ENCODE measurements at regions not wholly inside any gene's neighbourhood (a gene's known extent, or its start where the extent isn't known, plus 50 kb on each side); places are given as distances from the start of the nearest gene placed in this dataset.

DNA sequence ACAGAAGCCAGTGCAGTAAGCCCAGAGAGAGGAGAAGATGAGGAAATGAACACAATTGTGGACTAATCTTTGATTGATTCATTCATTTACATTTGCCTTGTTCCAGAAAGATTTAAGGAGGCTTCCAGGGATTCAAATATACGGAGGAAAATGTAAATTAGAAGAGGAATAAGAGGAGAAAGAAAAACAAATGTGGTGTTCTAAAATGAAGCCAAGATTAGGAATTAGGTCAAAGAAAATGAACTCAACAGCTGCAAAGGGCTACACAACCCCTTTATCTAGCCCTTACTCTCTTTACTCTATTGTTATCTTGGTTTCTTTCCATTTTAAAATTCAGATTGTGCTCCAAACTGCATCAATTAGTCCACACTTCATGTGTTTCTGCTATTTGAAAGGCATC, 196.8 kb downstream of the SPATA18 start:
- Mint-ChIP-seq H3K4me1 (no peaks in the 10 kb centered on the region), H3K27me3 (peaks cover 4% of the 10 kb centered on the region), H3K27ac (no peak overlapping the region), H3K4me3 (no peak overlapping the region), H3K9me3 (peaks cover 7% of the 10 kb centered on the region), H3K36me3 (ENCODE audit: low read depth) (no peaks in the 10 kb centered on the region)
- no peak for ATAC-seq
- DNase-seq = no peak

DNA sequence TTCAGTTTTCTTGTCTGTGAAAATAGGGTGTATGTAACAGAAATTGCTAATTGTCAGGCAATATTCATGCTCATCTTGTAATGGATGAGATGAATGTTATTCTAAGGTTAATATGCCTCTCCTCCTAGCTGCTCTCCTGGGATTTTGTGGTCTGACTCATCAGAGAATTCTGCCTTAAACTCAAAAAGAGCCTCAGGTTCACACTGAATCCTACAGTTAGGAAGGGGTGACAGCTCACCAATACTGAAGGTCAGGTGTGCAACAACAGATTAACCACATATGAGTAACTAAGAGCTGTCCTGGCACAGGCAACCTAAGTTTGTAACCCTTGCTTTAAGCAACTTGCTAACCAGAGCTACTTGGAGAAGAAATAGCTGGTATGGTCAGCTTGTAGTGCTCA, 197.7 kb downstream of the SPATA18 start:
- H3K9me3 Mint-ChIP-seq = peaks cover 7% of the 10 kb centered on the region
- ATAC-seq = no peak
- H3K27me3 Mint-ChIP-seq = peaks cover 4% of the 10 kb centered on the region
- no peak overlapping the region for H3K27ac Mint-ChIP-seq
- no peaks in the 10 kb centered on the region for H3K36me3 Mint-ChIP-seq (ENCODE audit: low read depth)
- DNase-seq = no peak
- H3K4me1 Mint-ChIP-seq = no peaks in the 10 kb centered on the region
- H3K4me3 Mint-ChIP-seq = no peak overlapping the region

DNA sequence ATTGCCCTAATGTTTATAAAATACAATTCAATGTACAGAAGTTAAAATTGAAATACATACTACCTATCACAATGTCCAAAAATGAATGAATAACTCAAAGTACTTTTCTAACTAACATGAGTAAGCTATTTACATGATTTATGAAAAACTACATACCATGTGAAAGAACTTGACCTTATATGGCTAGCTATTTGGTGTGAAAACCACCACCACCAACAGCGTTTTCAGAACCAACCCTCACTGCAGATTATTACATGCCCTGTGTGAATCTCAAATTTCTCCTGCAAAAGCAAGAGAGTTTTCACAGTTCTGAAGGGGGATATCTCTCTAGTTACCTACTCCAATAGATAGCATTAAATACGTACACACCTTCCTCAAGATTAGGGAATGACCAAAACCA, 198.5 kb downstream of the SPATA18 start:
- Mint-ChIP-seq H3K36me3 (ENCODE audit: low read depth) (no peaks in the 10 kb centered on the region), H3K27ac (no peak overlapping the region), H3K4me3 (no peak overlapping the region), H3K4me1 (no peaks in the 10 kb centered on the region), H3K27me3 (peaks cover 4% of the 10 kb centered on the region), H3K9me3 (peaks cover 7% of the 10 kb centered on the region)
- ATAC-seq = no peak
- no peak for DNase-seq

DNA sequence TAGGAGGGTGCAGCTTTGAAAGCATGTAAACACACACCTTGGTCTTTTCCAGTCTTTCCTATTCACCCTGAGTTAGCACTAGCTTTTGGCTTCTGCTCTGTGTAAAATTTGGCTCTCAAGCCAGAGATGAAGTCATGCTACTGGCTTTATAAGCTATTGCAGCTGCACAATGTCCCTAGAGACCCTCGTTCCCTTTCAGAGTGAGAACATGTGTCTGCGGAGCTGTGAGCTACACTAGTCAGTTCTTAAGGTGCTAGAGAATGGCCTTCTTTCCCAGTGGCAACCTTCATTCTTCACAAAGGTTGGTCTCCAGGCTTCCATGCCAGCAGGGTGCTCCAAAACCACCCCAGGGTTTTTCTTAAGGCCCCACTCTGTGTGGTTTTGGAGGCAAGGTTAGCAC, 199.1 kb downstream of the SPATA18 start:
- H3K36me3 Mint-ChIP-seq (ENCODE audit: low read depth) = no peaks in the 10 kb centered on the region
- H3K27ac Mint-ChIP-seq = no peak overlapping the region
- DNase-seq (no peak), ATAC-seq (no peak)
- no peak overlapping the region for H3K4me3 Mint-ChIP-seq
- H3K4me1 Mint-ChIP-seq = no peaks in the 10 kb centered on the region
- H3K27me3 Mint-ChIP-seq = peaks cover 4% of the 10 kb centered on the region
- H3K9me3 Mint-ChIP-seq = peaks cover 7% of the 10 kb centered on the region

DNA sequence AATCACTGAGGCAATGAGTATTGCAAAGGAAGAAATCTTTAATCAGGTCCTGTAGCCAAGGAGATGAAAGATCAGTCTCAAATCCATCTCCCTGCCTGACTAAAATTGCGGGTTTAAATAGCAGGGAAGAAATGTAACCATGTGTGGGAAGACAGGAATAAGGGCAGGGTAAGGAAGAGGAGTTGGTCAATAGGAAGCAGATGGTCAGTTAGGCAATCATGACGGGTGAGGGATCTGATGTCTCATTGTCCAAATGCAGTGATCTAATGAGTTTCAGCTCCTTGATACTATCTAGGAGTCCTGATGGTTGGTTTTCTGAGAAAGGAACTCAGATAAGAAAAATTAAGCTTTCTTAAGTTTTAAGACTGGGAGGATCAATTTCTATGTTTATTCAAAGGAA, 200.8 kb downstream of the SPATA18 start:
- DNase-seq = no peak
- Mint-ChIP-seq H3K9me3 (peaks cover 7% of the 10 kb centered on the region), H3K27ac (no peak overlapping the region), H3K4me3 (no peak overlapping the region), H3K36me3 (ENCODE audit: low read depth) (no peaks in the 10 kb centered on the region), H3K27me3 (peaks cover 4% of the 10 kb centered on the region), H3K4me1 (no peaks in the 10 kb centered on the region)
- no peak for ATAC-seq

DNA sequence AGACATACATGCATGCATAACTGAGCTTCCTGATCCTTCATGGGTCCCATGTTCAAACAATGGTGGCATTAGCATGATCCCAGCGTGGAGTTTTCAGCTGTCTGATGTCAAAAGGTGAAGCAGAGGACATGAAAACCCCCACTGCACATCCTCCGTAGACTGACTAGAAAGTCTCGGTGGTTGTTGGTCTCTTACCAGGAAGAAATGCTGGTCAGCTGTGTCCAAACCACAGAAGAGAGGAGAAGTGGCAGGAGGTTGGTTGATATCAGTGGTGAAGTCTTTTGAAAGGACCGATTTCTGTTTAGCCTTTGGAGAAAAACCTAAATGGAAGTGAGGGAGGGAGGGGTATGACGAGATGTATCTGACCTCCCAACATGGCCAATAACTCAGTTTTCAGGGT, 201.9 kb downstream of the SPATA18 start:
- H3K36me3 Mint-ChIP-seq (ENCODE audit: low read depth) = no peaks in the 10 kb centered on the region
- no peaks in the 10 kb centered on the region for H3K4me1 Mint-ChIP-seq
- DNase-seq = no peak
- H3K9me3 Mint-ChIP-seq = peaks cover 7% of the 10 kb centered on the region
- H3K27ac Mint-ChIP-seq = no peak overlapping the region
- no peak overlapping the region for H3K4me3 Mint-ChIP-seq
- no peak for ATAC-seq
- no peaks in the 10 kb centered on the region for H3K27me3 Mint-ChIP-seq

DNA sequence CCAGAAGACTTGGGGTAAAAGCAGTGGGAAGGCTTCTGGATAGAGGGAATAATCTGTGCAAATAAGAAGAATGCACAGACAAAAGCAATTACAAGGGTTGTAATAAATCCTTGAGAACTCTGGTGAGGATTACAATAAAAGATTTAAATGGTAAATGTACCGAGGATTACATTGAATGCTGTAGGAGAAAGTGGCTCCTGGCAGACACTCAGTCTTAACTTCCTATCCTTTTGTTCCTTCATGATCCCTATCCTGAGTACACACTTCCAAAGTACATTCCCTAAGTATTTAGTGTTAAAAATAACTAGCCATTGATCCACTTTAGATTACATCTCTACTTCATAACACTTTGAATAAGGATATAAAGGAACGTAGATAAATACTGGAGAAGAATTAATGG, 205.4 kb downstream of the SPATA18 start:
- ATAC-seq = no peak
- Mint-ChIP-seq H3K9me3 (peaks cover 7% of the 10 kb centered on the region), H3K4me3 (no peak overlapping the region), H3K36me3 (ENCODE audit: low read depth) (no peaks in the 10 kb centered on the region), H3K4me1 (no peaks in the 10 kb centered on the region), H3K27me3 (no peaks in the 10 kb centered on the region), H3K27ac (no peak overlapping the region)
- no peak for DNase-seq

DNA sequence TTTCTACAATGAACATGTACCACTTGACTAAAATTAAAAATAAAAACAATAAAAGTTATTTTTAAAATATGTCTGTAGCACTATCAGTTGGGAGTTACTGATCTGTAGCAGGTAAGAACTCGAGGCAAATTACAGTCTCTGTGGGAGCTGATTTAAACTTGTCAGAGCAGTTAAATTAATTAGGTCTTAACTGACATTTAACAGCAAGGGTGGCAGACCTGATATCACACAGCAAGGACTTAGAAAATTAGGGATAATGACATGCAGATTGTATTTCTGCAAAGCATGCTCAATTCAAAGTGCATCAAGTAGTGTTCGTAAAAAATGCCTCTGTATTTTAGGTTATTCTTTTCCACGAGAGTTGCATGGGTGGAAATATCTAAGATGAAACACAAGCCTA, 208.9 kb downstream of the SPATA18 start:
- H3K36me3 Mint-ChIP-seq (ENCODE audit: low read depth) = no peaks in the 10 kb centered on the region
- ATAC-seq (no peak), DNase-seq (no peak)
- H3K4me3 Mint-ChIP-seq = no peak overlapping the region
- no peak overlapping the region for H3K27ac Mint-ChIP-seq
- no peaks in the 10 kb centered on the region for H3K9me3 Mint-ChIP-seq
- no peaks in the 10 kb centered on the region for H3K4me1 Mint-ChIP-seq
- H3K27me3 Mint-ChIP-seq = no peaks in the 10 kb centered on the region

DNA sequence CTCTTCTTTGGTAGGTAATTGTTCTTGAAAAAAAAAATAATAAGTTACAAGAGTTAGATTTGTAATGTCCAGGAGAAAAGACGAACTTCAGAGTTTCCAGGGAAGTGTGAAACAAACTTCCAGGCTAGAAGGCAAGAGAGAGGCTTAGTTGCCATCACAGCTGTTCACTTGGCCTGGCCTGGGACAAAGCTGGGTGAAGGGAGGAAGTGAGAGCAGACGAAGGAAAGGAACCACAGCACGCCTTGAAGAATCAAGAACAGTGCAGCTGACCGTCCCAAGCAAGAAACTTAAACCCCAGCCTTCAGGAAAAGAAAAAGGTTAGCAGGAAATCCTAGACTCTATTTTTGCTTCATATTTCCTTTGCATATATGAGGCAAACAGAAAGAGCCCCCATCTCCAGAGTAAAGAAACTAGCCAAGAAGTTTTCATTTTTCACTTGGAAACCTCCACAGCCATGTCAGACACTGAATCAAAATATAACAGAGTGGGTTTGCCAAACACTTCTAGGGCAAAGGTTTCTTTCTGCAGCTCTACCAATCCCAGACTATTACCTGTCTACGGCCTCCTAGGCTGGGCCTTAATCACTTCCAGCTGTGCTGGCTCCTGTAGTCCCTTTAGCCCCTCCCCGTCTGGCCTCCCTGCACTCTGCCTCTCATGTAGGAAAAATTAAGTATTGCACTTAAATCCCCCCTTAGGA, 209.6 kb downstream of the SPATA18 start:
- Mint-ChIP-seq H3K4me1 (no peaks in the 10 kb centered on the region), H3K36me3 (ENCODE audit: low read depth) (no peaks in the 10 kb centered on the region), H3K9me3 (no peaks in the 10 kb centered on the region), H3K27ac (no peak overlapping the region), H3K27me3 (no peaks in the 10 kb centered on the region), H3K4me3 (no peak overlapping the region)
- no peak for DNase-seq
- ATAC-seq = no peak

DNA sequence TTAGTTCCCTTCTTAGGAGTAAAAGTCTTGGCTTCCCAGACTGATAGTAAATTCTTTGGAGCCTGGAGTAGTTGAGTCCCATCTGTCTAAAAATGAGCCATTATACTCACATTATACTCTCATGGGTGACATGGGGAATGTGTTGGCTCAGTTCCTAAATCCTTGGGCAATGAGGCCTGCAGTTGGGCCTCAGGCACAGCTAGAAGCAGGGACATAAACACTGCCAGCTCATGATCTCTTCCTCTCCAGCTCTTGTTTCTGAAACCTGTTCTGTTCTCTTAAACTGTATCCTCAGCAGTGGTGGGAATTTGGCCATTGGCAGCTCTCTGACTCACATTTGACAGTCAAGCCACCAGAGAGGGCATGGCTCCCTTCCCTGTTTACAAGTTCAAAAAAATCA, 212.5 kb downstream of the SPATA18 start:
- ATAC-seq = no peak

DNA sequence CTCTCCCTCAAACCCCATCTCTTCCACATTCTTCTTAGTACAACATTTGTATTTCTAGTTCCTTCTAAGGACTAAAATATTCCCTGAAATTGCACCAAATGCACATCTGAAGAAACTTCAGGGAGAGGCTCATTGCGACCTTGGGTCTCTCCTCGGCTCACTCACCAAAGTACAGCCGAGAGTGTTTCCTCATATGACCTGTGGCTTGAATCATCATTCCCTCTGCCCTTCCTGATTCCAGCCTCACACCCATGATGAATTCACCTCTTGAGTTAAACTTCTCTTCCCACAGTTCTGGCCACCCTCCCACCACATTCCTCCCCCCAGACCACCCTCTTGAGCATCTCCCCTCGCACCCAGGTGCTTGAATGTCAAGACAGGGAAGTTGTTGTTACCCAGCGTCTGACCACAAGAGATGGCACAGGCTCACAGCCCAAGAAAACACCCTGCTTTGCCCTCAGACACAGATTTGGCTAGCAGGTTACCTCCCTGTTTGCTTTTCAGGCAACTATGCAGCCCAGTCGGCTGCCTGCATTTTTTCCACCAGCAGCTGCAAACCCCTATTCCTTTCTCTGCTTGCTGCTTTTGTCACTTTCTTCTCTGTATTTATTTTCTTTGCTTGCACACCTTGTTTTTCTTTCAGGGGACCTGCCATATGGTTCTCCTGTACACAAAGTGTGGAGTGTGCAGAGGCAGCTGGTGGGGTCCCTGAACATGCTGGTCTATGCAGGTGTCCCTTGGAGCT, 214.8 kb downstream of the SPATA18 start:
- Mint-ChIP-seq H3K36me3 (ENCODE audit: low read depth) (no peaks in the 10 kb centered on the region), H3K27me3 (no peaks in the 10 kb centered on the region), H3K4me3 (no peak overlapping the region), H3K27ac (no peak overlapping the region), H3K4me1 (no peaks in the 10 kb centered on the region), H3K9me3 (no peaks in the 10 kb centered on the region)
- ATAC-seq (no peak), DNase-seq (no peak)

More for the DNA sequence above, 212.5 kb downstream of the SPATA18 start:
- Mint-ChIP-seq H3K4me3 (no peak overlapping the region), H3K27me3 (no peaks in the 10 kb centered on the region), H3K9me3 (no peaks in the 10 kb centered on the region), H3K4me1 (no peaks in the 10 kb centered on the region), H3K36me3 (ENCODE audit: low read depth) (no peaks in the 10 kb centered on the region), H3K27ac (no peak overlapping the region)
- DNase-seq = no peak

DNA sequence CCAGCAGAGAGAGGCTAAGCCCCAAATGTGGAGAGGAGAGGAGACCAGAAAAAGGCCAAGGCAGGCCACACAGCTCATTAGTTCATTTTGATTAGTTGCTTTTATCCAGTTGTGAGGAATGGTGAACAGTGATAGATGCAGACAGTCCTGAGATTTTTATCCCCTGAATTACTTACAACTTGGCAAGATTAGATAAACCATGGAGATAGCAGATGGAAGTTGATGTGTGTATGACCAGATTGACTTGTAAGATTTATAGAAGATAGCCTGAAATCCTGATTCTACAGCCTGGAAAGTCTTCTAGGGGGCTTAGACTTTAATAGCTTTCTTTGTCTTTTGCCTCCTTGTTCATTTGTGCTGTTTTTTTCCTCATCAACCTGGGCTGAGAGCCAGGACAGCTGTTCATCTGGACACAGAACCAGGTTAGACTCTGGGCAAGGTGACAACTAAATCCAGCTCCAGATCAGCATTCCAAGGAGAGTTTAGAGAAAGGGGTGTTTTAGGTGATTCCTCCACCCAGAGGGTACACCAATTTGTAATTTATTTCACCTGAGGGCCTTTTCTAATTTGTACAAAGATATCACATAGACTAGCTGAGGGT, 215.5 kb downstream of the SPATA18 start:
- H3K9me3 Mint-ChIP-seq = no peaks in the 10 kb centered on the region
- no peaks in the 10 kb centered on the region for H3K4me1 Mint-ChIP-seq
- no peaks in the 10 kb centered on the region for H3K36me3 Mint-ChIP-seq (ENCODE audit: low read depth)
- DNase-seq (no peak), ATAC-seq (no peak)
- H3K4me3 Mint-ChIP-seq = no peak overlapping the region
- H3K27ac Mint-ChIP-seq = no peak overlapping the region
- H3K27me3 Mint-ChIP-seq = no peaks in the 10 kb centered on the region

DNA sequence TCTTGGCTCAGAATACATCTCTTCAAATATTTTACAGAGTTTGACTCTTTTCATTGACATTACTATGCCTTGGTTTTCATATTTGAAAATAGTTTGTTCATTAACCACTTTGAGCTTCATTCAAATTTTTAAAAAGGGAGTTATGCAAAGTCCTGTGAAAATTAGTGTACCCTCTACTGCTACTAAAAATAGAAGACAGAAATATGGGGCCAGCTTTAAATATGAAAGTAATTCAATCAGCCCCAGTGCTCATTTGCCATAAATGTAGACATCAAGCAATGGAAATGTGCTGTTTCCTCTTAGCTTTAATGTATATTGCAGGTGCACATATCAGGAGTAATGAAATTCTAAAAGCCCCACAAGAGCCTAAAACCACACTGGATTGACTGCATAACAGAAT, 218.7 kb downstream of the SPATA18 start:
- Mint-ChIP-seq H3K36me3 (ENCODE audit: low read depth) (no peaks in the 10 kb centered on the region), H3K9me3 (peaks cover 14% of the 10 kb centered on the region), H3K4me1 (no peaks in the 10 kb centered on the region), H3K27ac (no peak overlapping the region), H3K4me3 (no peak overlapping the region), H3K27me3 (no peaks in the 10 kb centered on the region)
- ATAC-seq (no peak), DNase-seq (no peak)

DNA sequence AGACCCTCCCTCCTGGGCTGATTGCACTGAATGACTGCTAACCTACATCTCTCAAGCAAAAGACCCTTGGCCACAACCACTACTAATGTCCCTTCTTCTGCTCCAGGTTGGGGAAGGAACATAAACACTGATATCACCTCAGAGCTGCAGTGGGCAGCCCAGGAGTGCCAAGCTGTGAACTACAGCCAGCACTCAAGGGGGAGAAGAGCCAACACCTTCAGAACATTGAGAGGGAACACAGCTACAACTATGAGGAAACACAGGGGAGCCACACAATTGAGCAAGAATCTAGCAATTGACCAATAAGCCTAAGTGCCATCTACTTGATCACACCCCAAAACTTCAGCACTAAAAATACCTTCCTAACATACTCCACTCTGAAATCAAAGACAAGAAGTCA, 222.8 kb downstream of the SPATA18 start:
- no peaks in the 10 kb centered on the region for H3K4me1 Mint-ChIP-seq
- H3K4me3 Mint-ChIP-seq = no peak overlapping the region
- H3K9me3 Mint-ChIP-seq = peaks cover 24% of the 10 kb centered on the region
- H3K27ac Mint-ChIP-seq = no peak overlapping the region
- DNase-seq (no peak), ATAC-seq (no peak)
- H3K36me3 Mint-ChIP-seq (ENCODE audit: low read depth) = no peaks in the 10 kb centered on the region
- H3K27me3 Mint-ChIP-seq = no peaks in the 10 kb centered on the region

DNA sequence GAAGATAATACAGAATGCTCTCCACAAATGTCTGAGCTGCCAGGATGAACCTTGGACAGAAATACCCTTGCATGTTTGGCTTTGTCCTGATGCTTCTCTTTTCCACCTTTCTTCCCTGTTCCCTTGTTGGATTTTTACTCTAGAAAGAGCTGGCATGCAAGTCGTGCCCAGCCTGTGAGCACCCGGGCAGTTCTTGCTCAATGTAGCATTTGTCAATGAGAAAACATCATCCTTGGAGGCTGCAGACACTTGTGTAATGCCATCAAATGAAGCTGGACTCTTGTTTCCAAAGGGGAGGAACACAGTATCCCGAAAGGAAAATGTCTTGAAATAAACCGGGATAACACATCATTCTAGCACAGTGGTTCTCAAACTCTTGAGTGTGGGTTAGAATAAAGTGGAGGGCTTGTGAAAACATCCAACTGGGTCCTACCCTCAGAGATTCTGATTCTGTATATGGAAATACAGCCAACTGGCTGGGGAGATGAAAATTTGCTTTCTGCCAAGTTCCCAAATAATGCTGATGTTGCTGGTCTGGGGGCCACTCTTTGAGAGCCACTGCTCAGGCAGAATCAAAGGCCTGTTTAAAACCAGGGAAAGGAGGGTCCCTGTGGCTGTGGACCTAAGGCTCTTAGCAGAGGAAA, 237.2 kb downstream of the SPATA18 start:
- H3K27me3 Mint-ChIP-seq = no peaks in the 10 kb centered on the region

More for the DNA sequence above, 237.2 kb downstream of the SPATA18 start:
- DNase-seq (no peak), ATAC-seq (no peak)
- Mint-ChIP-seq H3K27ac (no peak overlapping the region), H3K4me1 (no peaks in the 10 kb centered on the region), H3K4me3 (no peak overlapping the region), H3K36me3 (ENCODE audit: low read depth) (no peaks in the 10 kb centered on the region), H3K9me3 (no peaks in the 10 kb centered on the region)
